ENCODE measurements at regions not wholly inside any gene's neighbourhood (a gene's known extent, or its start where the extent isn't known, plus 50 kb on each side); places are given as distances from the start of the nearest gene placed in this dataset.

GRCh38 chr11:92449222-92449621 lies 224.6 kb downstream of the FAT3 start:
- H3K9me3 ChIP-seq = no peaks in the 10 kb centered on the region
- no peak overlapping the region for H3K27ac ChIP-seq
- intact Hi-C loops (cut with DNase I) = no loop called here
- WGBS, 2 donors = 60 to 66% methylated on average over 2 of the region's 2 CpGs
- peaks cover 0 to 37% (median 0%) of the 10 kb centered on the region in 3 donors for H3K4me1 ChIP-seq
- H3K27me3 ChIP-seq = no peaks in the 10 kb centered on the region
- no peak overlapping the region for H3K4me3 ChIP-seq
- TF ChIP-seq CTCF (IDR thresholded peaks at IDR 0.05) (no peak), POLR2A (IDR thresholded peaks at IDR 0.05) (no peak)
- DNase-seq = no peak
- H3K36me3 ChIP-seq = no peaks in the 10 kb centered on the region

GRCh38 chr11:92449780-92450179 lies 225.2 kb downstream of the FAT3 start:
- Histone ChIP-seq H3K4me1 (peaks cover 0 to 37% (median 0%) of the 10 kb centered on the region in 3 donors), H3K27me3 (no peaks in the 10 kb centered on the region), H3K4me3 (no peak overlapping the region), H3K9me3 (no peaks in the 10 kb centered on the region), H3K27ac (no peak overlapping the region), H3K36me3 (no peaks in the 10 kb centered on the region)
- WGBS, 2 donors = 74 to 78% methylated on average over 5 of the region's 5 CpGs
- no peak for DNase-seq
- intact Hi-C loops (cut with DNase I) = no loop called here
- TF ChIP-seq CTCF (IDR thresholded peaks at IDR 0.05) (no peak), POLR2A (IDR thresholded peaks at IDR 0.05) (no peak)

GRCh38 chr11:92451063-92451462 lies 226.4 kb downstream of the FAT3 start:
- Histone ChIP-seq H3K9me3 (no peaks in the 10 kb centered on the region), H3K4me3 (no peak overlapping the region), H3K4me1 (peaks cover 0 to 36% (median 0%) of the 10 kb centered on the region in 3 donors), H3K27me3 (no peaks in the 10 kb centered on the region), H3K27ac (no peak overlapping the region), H3K36me3 (no peaks in the 10 kb centered on the region)
- intact Hi-C loops (cut with DNase I) = no loop called here
- no peak for DNase-seq
- WGBS, 2 donors = 90 to 96% methylated on average over 4 of the region's 4 CpGs
- no peak for TF ChIP-seq CTCF (IDR thresholded peaks at IDR 0.05)
- TF ChIP-seq POLR2A (IDR thresholded peaks at IDR 0.05) = no peak

- Histone ChIP-seq H3K4me3 (no peak overlapping the region), H3K9me3 (no peaks in the 10 kb centered on the region), H3K27me3 (no peaks in the 10 kb centered on the region), H3K4me1 (peaks cover 0 to 17% (median 0%) of the 10 kb centered on the region in 3 donors), H3K36me3 (no peaks in the 10 kb centered on the region), H3K27ac (no peak overlapping the region)
- WGBS, 2 donors = 78 to 79% methylated on average over 3 of the region's 3 CpGs
- intact Hi-C loops (cut with DNase I) = no loop called here
- TF ChIP-seq POLR2A (IDR thresholded peaks at IDR 0.05) = no peak
- no peak for TF ChIP-seq CTCF (IDR thresholded peaks at IDR 0.05)
- no peak for DNase-seq
Observed at GRCh38 chr11:92453055-92453454, 228.4 kb downstream of the FAT3 start.

GRCh38 chr11:92455210-92455790 lies 230.7 kb downstream of the FAT3 start:
- Histone ChIP-seq H3K4me3 (no peak overlapping the region), H3K9me3 (no peaks in the 10 kb centered on the region), H3K36me3 (no peaks in the 10 kb centered on the region), H3K27ac (no peak overlapping the region), H3K27me3 (no peaks in the 10 kb centered on the region), H3K4me1 (no peaks in the 10 kb centered on the region)
- no peak for DNase-seq
- intact Hi-C loops (cut with DNase I) = no loop called here
- TF ChIP-seq CTCF (IDR thresholded peaks at IDR 0.05) = no peak
- TF ChIP-seq POLR2A (IDR thresholded peaks at IDR 0.05) = no peak
- 77 to 82% methylated on average over 2 of the region's 2 CpGs for WGBS, 2 donors

Data from esophagus squamous epithelium (tissue), 5 donors.